ENCODE measurements at regions not wholly inside any gene's neighbourhood (a gene's known extent, or its start where the extent isn't known, plus 50 kb on each side); places are given as distances from the start of the nearest gene placed in this dataset.
A peak's percentile ranks its signal among the peaks of the same experiment; 100 is the strongest.

- peaks cover 0 to 9% (median 0%) of the 10 kb centered on the region in 3 donors for H3K27me3 ChIP-seq
- no peaks in the 10 kb centered on the region for H3K9me3 ChIP-seq
- DNase-seq = no peak
- H3K4me1 ChIP-seq = no peaks in the 10 kb centered on the region
- intact Hi-C loops (cut with DNase I; ENCODE audit: low total_unique reads) = no loop called here
- no peaks in the 10 kb centered on the region for H3K36me3 ChIP-seq
- H3K27ac ChIP-seq = no peak overlapping the region
- 31 to 63% (median 54%) methylated on average over 1 of the region's 1 CpG for WGBS, 5 donors
- no peak overlapping the region for H3K4me3 ChIP-seq
- TF ChIP-seq CTCF (IDR thresholded peaks at IDR 0.05) (no peak), POLR2A (IDR thresholded peaks at IDR 0.05) (no peak), EP300 (IDR thresholded peaks at IDR 0.05) (no peak), POLR2AphosphoS5 (IDR thresholded peaks at IDR 0.05) (no peak)
Observed at GRCh38 chr2:38224821-38225437, 149.0 kb upstream of the CYP1B1 start.

DNA sequence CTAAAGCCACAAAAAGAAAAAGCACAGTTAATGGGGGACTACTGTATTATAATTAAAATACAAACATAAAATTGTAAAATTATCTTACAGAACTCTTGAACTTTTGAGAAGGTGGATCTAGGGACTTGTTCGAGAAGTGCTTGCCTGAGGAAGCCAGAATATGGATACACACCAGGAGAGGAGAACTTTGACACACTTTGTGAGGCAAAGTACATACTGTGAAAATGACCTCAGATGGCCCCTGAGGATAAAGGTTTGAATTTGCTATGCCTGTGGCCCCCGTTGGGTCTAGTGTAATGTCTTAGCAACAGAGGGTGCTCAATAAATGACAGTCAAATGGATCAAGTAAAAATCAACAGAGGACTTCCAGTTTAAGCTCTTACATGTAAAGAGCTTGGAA, 148.2 kb upstream of the CYP1B1 start:
- peaks cover 0 to 5% (median 1%) of the 10 kb centered on the region in 4 donors for H3K4me1 ChIP-seq
- no peaks in the 10 kb centered on the region for H3K9me3 ChIP-seq
- DNase-seq = no peak
- H3K27me3 ChIP-seq = peaks cover 0 to 9% (median 0%) of the 10 kb centered on the region in 3 donors
- H3K36me3 ChIP-seq = no peaks in the 10 kb centered on the region
- no peak overlapping the region for H3K4me3 ChIP-seq
- TF ChIP-seq POLR2A (IDR thresholded peaks at IDR 0.05) (no peak), POLR2AphosphoS5 (IDR thresholded peaks at IDR 0.05) (no peak)
- 48 to 69% (median 58%) methylated on average over 2 of the region's 2 CpGs for WGBS, 5 donors
- H3K27ac ChIP-seq = no peak overlapping the region
- intact Hi-C loops (cut with DNase I; ENCODE audit: low total_unique reads) = no loop called here

DNA sequence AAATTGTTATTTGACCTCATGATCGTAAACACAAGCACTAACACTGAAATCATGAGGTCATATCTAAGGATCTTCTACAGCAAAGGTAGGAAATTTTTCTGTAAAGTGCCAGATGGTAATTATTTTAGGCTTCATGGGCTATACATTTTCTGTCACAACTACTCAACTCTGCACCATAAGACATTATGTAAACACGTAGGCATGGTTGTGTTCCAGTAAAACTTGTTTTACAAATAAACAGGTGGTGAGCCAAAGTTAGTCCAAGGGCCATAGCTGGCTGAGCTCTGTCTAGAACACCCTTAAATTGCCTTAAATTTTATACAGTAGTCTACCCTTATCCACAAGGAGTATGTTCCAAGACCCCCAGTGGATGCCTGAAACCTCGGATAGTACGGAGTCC, 147.3 kb upstream of the CYP1B1 start:
- Histone ChIP-seq H3K9me3 (no peaks in the 10 kb centered on the region), H3K4me3 (no peak overlapping the region), H3K27ac (no peak overlapping the region), H3K36me3 (no peaks in the 10 kb centered on the region), H3K4me1 (peaks cover 0 to 13% (median 5%) of the 10 kb centered on the region in 4 donors), H3K27me3 (peaks cover 0 to 13% (median 0%) of the 10 kb centered on the region in 3 donors)
- no peak for DNase-seq
- intact Hi-C loops (cut with DNase I; ENCODE audit: low total_unique reads) = no loop called here
- TF ChIP-seq CTCF (IDR thresholded peaks at IDR 0.05) = no peak
- TF ChIP-seq POLR2AphosphoS5 (IDR thresholded peaks at IDR 0.05) = no peak
- no peak for TF ChIP-seq POLR2A (IDR thresholded peaks at IDR 0.05)
- no peak for TF ChIP-seq EP300 (IDR thresholded peaks at IDR 0.05)
- WGBS, 5 donors = 77 to 86% (median 82%) methylated on average over 4 of the region's 4 CpGs

DNA sequence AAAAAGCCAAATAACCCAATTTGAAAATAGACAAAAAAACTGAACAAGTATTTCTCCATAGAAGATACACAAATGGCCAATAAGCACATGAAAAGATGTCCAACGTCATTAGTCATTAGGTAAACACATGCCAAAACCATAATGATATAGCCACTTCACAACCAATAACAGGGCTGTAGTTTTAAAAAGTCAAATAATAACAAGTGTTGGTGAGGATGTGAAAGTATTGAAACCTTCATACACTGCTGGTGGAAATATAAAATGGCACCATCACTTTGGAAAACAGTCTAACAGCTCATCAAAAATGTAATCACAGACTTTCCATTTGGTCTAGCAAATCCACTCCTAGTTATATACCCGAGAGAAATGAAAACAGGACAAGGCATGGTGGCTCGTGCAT, 144.2 kb upstream of the CYP1B1 start:
- no peak overlapping the region for H3K27ac ChIP-seq
- TF ChIP-seq POLR2A (IDR thresholded peaks at IDR 0.05) (no peak), EP300 (IDR thresholded peaks at IDR 0.05) (no peak), POLR2AphosphoS5 (IDR thresholded peaks at IDR 0.05) (no peak), CTCF (IDR thresholded peaks at IDR 0.05) (no peak)
- H3K4me3 ChIP-seq = no peak overlapping the region
- H3K36me3 ChIP-seq = no peaks in the 10 kb centered on the region
- peaks cover 0 to 25% (median 9%) of the 10 kb centered on the region in 4 donors for H3K4me1 ChIP-seq
- 67 to 91% (median 82%) methylated on average over 3 of the region's 3 CpGs for WGBS, 5 donors
- no peak for DNase-seq
- H3K9me3 ChIP-seq = no peaks in the 10 kb centered on the region
- intact Hi-C loops (cut with DNase I; ENCODE audit: low total_unique reads) = no loop called here
- H3K27me3 ChIP-seq = peaks cover 0 to 12% (median 0%) of the 10 kb centered on the region in 3 donors

GRCh38 chr2:38218995-38219394, 143.0 kb upstream of the CYP1B1 start:
- intact Hi-C loops (cut with DNase I; ENCODE audit: low total_unique reads) = no loop called here
- peaks cover 0 to 4% (median 0%) of the 10 kb centered on the region in 3 donors for H3K27me3 ChIP-seq
- no peak overlapping the region for H3K4me3 ChIP-seq
- peaks cover 0 to 34% (median 14%) of the 10 kb centered on the region in 4 donors for H3K4me1 ChIP-seq
- WGBS, 5 donors = 69 to 83% (median 76%) methylated on average over 5 of the region's 5 CpGs
- no peak for TF ChIP-seq POLR2A (IDR thresholded peaks at IDR 0.05)
- TF ChIP-seq EP300 (IDR thresholded peaks at IDR 0.05) = no peak
- no peak for TF ChIP-seq CTCF (IDR thresholded peaks at IDR 0.05)
- TF ChIP-seq POLR2AphosphoS5 (IDR thresholded peaks at IDR 0.05) = no peak
- H3K36me3 ChIP-seq = no peaks in the 10 kb centered on the region
- no peak for DNase-seq
- peak overlapping the region in 1 of 5 donors; percentile 81 for H3K27ac ChIP-seq
- no peaks in the 10 kb centered on the region for H3K9me3 ChIP-seq
